GM12878 (cell line): ENCODE measurements at regions not wholly inside any gene's neighbourhood (a gene's known extent, or its start where the extent isn't known, plus 50 kb on each side); places are given as distances from the start of the nearest gene placed in this dataset.

ENCODE experiments used
- ATAC-seq: fragments of 200-7000 bp; cut with Tn5 transposase; 3 replicates; pipeline ENCODE4 v1.9.1; 2020; ENCODE audit warnings: mild to moderate bottlenecking, moderate library complexity
- BruUV-seq: library from RNA; stranded (reverse); fragments of 400-500 nt; replicated peaks from 2 replicates; lab custom pipeline; 2021; lab: Mats Ljungman, UMichigan
- CTCF ChIA-PET: fragments of 300-600 bp; sonication (Branson Sonifier 250); formaldehyde crosslinking; extraction: SDS; loops from one replicate; lab custom pipeline; 2021; ENCODE audit warnings: inconsistent platforms; lab: Yijun Ruan, JAX
- POLR2A ChIA-PET: fragments of 350-600 bp; formaldehyde crosslinking; extraction: SDS; loops from one replicate; lab custom pipeline; 2021; ENCODE audit warnings: inconsistent platforms; lab: Charles Lee
- RAD21 ChIA-PET: fragments of 300-600 bp; sonication (Branson Sonifier 250); formaldehyde crosslinking; loops from one replicate; lab custom pipeline; 2023; ENCODE audit warnings: antibody characterized with exemption; ENCODE audit not compliant: unreplicated experiment; lab: Charles Lee
- SMC1A ChIA-PET: fragments of 300-600 bp; sonication (Branson Sonifier 250); formaldehyde crosslinking; loops from one replicate; lab custom pipeline; 2023; ENCODE audit not compliant: unreplicated experiment, uncharacterized antibody; lab: Charles Lee
- DNase-seq: peaks from one replicate; pipeline ENCODE4 v3.0.0-alpha.2; 2011; ENCODE audit warnings: low read depth, low spot score
- FAIRE-seq: peaks from 3 replicates; lab custom pipeline; 2011; peaks lifted over from hg19 to GRCh38; lab: Jason Lieb, UNC
- H2AFZ ChIP-seq: 2 replicates; pipeline ENCODE4 v1.6.0; 2011; ENCODE audit warnings: low read depth, low read length, control low read depth; ENCODE audit not compliant: control insufficient read depth
- H3K27ac ChIP-seq: 2 replicates; pipeline ENCODE4 v1.5.1; 2011; ENCODE audit warnings: control low read depth; ENCODE audit not compliant: control insufficient read depth, insufficient read depth
- H3K27me3 ChIP-seq, 2 experiments: replicated peaks in 1 of 2; 2 replicates each; pipeline versions ENCODE4 v1.6.0 to v1.6.1; 2011; ENCODE audit warnings: low read length in 1 of 2; ENCODE audit not compliant: control insufficient read depth in 2 of 2, insufficient read depth in 2 of 2
- H3K36me3 ChIP-seq, 2 experiments: 2 replicates each; pipeline ENCODE4 v1.5.1; 2011; ENCODE audit warnings: low read length in 1 of 2; ENCODE audit not compliant: control insufficient read depth in 2 of 2, insufficient read depth in 2 of 2
- H3K4me1 ChIP-seq: 2 replicates; pipeline ENCODE4 v1.6.1; 2011; ENCODE audit warnings: mild to moderate bottlenecking, low read length, moderate library complexity, mixed read lengths; ENCODE audit not compliant: control insufficient read depth, insufficient read depth
- H3K4me2 ChIP-seq: 2 replicates; pipeline ENCODE4 v1.6.0; 2011; ENCODE audit warnings: control low read depth; ENCODE audit not compliant: control insufficient read depth, insufficient read depth
- H3K4me3 ChIP-seq: fragments of 200-600 bp; sonication (generic); 2 replicates; pipeline ENCODE4 v1.5.1; 2016
- H3K79me2 ChIP-seq: 2 replicates; pipeline ENCODE4 v1.6.0; 2011; ENCODE audit warnings: low read length; ENCODE audit not compliant: control insufficient read depth, insufficient read depth
- H3K9ac ChIP-seq: 2 replicates; pipeline ENCODE4 v1.8.0; 2011; ENCODE audit warnings: low read length, control low read depth, mixed read lengths; ENCODE audit not compliant: control insufficient read depth, insufficient read depth
- H3K9me3 ChIP-seq: replicated peaks from 3 replicates; pipeline ENCODE4 v1.5.1; 2011; ENCODE audit warnings: mild to moderate bottlenecking, low read length; ENCODE audit not compliant: control insufficient read depth, insufficient read depth
- H4K20me1 ChIP-seq: 2 replicates; pipeline ENCODE4 v1.6.0; 2011; ENCODE audit not compliant: control insufficient read depth, insufficient read depth
- GATAD2B ChIP-seq: fragments of 450-650 bp; conservative IDR thresholded peaks from 2 replicates; pipeline ENCODE4 v1.6.1; 2017; ENCODE audit warnings: low read depth, mild to moderate bottlenecking, moderate library complexity
- RAD21 ChIP-seq: IDR thresholded peaks from 2 replicates; pipeline ENCODE4 v1.6.1; 2011; ENCODE audit warnings: mild to moderate bottlenecking, low read depth, low read length, moderate library complexity; ENCODE audit not compliant: insufficient read depth
- WGBS: methylation state at CpG from one replicate; pipeline ENCODE4 v1.1.6; 2016; ENCODE audit warnings: low lambda C conversion rate; ENCODE audit not compliant: insufficient replicate concordance, insufficient coverage; ENCODE audit errors: missing lambda C conversion rate; 5-methylcytosine and 5-hydroxymethylcytosine counted together
- in situ Hi-C: fragments of 300-500 bp; cut with MboI; formaldehyde crosslinking; loops from 9 replicates; pipeline ENCODE4 v1.14.3; 2018; ENCODE audit warnings: mixed read lengths
- intact Hi-C: fragments of 100-400 bp; cut with micrococcal nuclease; formaldehyde crosslinking; loops from one replicate; pipeline ENCODE4 v1.14.2; 2022; ENCODE audit not compliant: unreplicated experiment
- TF ChIP-seq, protein P1 (sequence below): fragments of 450-650 bp; IDR thresholded peaks from 2 replicates; pipeline ENCODE4 v1.6.1; 2017; ENCODE audit warnings: mild to moderate bottlenecking, moderate library complexity

DNA sequence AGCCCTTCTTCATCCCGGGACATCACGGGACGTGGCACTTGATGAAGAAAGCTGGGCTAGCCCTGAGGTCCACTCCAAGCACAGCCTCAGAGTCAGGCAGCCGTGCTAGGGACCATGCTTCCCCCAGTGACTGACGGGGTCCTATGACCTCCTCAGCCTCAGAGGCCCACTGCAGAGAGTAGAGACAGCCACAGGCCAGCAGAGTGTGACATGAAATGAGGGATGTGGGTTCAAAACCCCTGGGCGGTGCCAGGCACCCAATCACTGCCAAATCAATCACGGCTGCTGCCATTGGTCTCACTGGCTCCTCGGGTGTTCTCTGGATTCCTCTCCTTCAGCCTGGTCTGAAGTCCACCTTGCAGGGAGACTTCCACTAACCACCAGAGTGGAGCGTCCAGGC, 197.7 kb upstream of the CDH4 start:
- FAIRE-seq, result no peak
- no TSS peak for BruUV-seq
- POLR2A ChIA-PET, result no interaction called here

More for the DNA sequence above, 197.7 kb upstream of the CDH4 start:
- Histone ChIP-seq H3K4me1 (no peaks in the 10 kb centered on the region), H3K4me3 (no peak overlapping the region), H2AFZ (no peak overlapping the region), H4K20me1 (no peaks in the 10 kb centered on the region), H3K9ac (no peak overlapping the region), H3K36me3 (no peaks in the 10 kb centered on the region), H3K9me3 (no peaks in the 10 kb centered on the region; the same call in 2 of the 3 replicates), H3K27me3 (no peaks in the 10 kb centered on the region), H3K4me2 (no peak overlapping the region), H3K27ac (no peak overlapping the region), H3K79me2 (no peaks in the 10 kb centered on the region)
- intact Hi-C loops (no loop called here), in situ Hi-C loops (loop anchor here (25.0 kb wide), 1 partner anchor 92 kb away; no protein-coding TSS in a partner anchor)
- DNase-seq, result no peak
- ChIA-PET RAD21 (no interaction called here), SMC1A (no interaction called here), CTCF (no interaction called here)
- no peak for ATAC-seq
- 28% methylated on average over 9 of the region's 9 CpGs for WGBS
- TF ChIP-seq RAD21 (no peak), GATAD2B (no peak)
- TF ChIP-seq, protein P1, sequence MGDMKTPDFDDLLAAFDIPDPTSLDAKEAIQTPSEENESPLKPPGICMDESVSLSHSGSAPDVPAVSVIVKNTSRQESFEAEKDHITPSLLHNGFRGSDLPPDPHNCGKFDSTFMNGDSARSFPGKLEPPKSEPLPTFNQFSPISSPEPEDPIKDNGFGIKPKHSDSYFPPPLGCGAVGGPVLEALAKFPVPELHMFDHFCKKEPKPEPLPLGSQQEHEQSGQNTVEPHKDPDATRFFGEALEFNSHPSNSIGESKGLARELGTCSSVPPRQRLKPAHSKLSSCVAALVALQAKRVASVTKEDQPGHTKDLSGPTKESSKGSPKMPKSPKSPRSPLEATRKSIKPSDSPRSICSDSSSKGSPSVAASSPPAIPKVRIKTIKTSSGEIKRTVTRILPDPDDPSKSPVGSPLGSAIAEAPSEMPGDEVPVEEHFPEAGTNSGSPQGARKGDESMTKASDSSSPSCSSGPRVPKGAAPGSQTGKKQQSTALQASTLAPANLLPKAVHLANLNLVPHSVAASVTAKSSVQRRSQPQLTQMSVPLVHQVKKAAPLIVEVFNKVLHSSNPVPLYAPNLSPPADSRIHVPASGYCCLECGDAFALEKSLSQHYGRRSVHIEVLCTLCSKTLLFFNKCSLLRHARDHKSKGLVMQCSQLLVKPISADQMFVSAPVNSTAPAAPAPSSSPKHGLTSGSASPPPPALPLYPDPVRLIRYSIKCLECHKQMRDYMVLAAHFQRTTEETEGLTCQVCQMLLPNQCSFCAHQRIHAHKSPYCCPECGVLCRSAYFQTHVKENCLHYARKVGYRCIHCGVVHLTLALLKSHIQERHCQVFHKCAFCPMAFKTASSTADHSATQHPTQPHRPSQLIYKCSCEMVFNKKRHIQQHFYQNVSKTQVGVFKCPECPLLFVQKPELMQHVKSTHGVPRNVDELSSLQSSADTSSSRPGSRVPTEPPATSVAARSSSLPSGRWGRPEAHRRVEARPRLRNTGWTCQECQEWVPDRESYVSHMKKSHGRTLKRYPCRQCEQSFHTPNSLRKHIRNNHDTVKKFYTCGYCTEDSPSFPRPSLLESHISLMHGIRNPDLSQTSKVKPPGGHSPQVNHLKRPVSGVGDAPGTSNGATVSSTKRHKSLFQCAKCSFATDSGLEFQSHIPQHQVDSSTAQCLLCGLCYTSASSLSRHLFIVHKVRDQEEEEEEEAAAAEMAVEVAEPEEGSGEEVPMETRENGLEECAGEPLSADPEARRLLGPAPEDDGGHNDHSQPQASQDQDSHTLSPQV, result no peak
